ENCODE measurements at regions not wholly inside any gene's neighbourhood (a gene's known extent, or its start where the extent isn't known, plus 50 kb on each side); places are given as distances from the start of the nearest gene placed in this dataset.

GRCh38 chr17:77869041-77869599 lies 89.4 kb upstream of the TNRC6C start:
- TF ChIP-seq CTCF (IDR thresholded peaks at IDR 0.05; ENCODE audit: control extremely low read depth in 1 of 3, insufficient read depth in 1 of 3, low read depth in 1 of 3, low read length in 3 of 3) = no peak
- TF ChIP-seq EZH2 (IDR thresholded peaks at IDR 0.05; ENCODE audit: low read depth, low read length, severe bottlenecking) = no peak
- no peak for TF ChIP-seq TEAD4 (IDR thresholded peaks at IDR 0.05; ENCODE audit: low read depth, low read length)
- no peak for TF ChIP-seq MAFK (IDR thresholded peaks at IDR 0.05; ENCODE audit: low read depth, low read length)
- TF ChIP-seq SUZ12 (IDR thresholded peaks at IDR 0.05; ENCODE audit: low read length) = no peak
- no peak for TF ChIP-seq POLR2AphosphoS5 (IDR thresholded peaks at IDR 0.05; ENCODE audit: low read depth, low read length)
- no peak for TF ChIP-seq SIRT6 (IDR thresholded peaks at IDR 0.05; ENCODE audit: low read length)
- no peak for TF ChIP-seq CEBPB (IDR thresholded peaks at IDR 0.05; ENCODE audit: low read depth, low read length)
- TF ChIP-seq EP300 (IDR thresholded peaks at IDR 0.05; ENCODE audit: borderline replicate concordance in 1 of 2, low read depth in 2 of 2, low read length in 2 of 2) = no peak
- no peak for TF ChIP-seq ZNF274 (IDR thresholded peaks at IDR 0.05; ENCODE audit: borderline replicate concordance, extremely low read depth, low read length)
- no peak for TF ChIP-seq E2F6 (IDR thresholded peaks at IDR 0.05)
- no peak for TF ChIP-seq RFX5 (IDR thresholded peaks at IDR 0.05; ENCODE audit: borderline replicate concordance, low read depth, low read length)
